ENCODE measurements at regions not wholly inside any gene's neighbourhood (a gene's known extent, or its start where the extent isn't known, plus 50 kb on each side); places are given as distances from the start of the nearest gene placed in this dataset.

DNA sequence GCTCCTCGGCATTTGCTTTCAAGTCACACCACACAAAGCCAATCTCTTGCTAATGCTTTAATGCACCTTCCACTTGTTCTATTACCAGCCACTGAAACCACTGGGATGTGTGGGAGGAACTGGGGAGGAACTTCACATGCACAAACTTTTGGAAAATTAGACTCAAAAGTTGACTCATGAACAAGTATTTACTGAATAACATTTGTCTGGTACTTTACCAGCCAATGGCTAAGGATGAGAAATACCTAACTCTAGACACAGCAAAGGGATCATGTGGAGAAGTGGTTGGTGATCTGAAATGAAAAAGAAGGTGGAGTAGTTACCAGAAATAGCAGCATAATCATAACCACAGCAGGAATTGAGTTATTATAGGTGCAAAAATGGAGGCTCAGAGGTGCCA lies 554.0 kb upstream of the NOX3 start:
- TF ChIP-seq RFX5 (IDR thresholded peaks at IDR 0.05) (no peak), CEBPB (IDR thresholded peaks at IDR 0.05) (no peak), REST (IDR thresholded peaks at IDR 0.05) (no peak), MAX (IDR thresholded peaks at IDR 0.05) (no peak), NR3C1 (IDR thresholded peaks at IDR 0.05) (no peak), PHF8 (IDR thresholded peaks at IDR 0.05; ENCODE audit: borderline replicate concordance, low read depth) (no peak), EHMT2 (IDR thresholded peaks at IDR 0.05; ENCODE audit: low read depth) (no peak)
- TF ChIP-seq, protein P1, sequence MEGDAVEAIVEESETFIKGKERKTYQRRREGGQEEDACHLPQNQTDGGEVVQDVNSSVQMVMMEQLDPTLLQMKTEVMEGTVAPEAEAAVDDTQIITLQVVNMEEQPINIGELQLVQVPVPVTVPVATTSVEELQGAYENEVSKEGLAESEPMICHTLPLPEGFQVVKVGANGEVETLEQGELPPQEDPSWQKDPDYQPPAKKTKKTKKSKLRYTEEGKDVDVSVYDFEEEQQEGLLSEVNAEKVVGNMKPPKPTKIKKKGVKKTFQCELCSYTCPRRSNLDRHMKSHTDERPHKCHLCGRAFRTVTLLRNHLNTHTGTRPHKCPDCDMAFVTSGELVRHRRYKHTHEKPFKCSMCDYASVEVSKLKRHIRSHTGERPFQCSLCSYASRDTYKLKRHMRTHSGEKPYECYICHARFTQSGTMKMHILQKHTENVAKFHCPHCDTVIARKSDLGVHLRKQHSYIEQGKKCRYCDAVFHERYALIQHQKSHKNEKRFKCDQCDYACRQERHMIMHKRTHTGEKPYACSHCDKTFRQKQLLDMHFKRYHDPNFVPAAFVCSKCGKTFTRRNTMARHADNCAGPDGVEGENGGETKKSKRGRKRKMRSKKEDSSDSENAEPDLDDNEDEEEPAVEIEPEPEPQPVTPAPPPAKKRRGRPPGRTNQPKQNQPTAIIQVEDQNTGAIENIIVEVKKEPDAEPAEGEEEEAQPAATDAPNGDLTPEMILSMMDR (IDR thresholded peaks at IDR 0.05) = no peak

Data from A549 (cell line).